DND-41 (cell line): ENCODE measurements at regions not wholly inside any gene's neighbourhood (a gene's known extent, or its start where the extent isn't known, plus 50 kb on each side); places are given as distances from the start of the nearest gene placed in this dataset.

Source experiments
- ATAC-seq: fragments of 200-7000 bp; cut with Tn5 transposase; 3 replicates; pipeline ENCODE4 v1.9.1; 2021; ENCODE audit warnings: low read depth; ENCODE audit not compliant: insufficient read depth
- DNase-seq: peaks from one replicate; pipeline ENCODE4 v3.0.0-alpha.2; 2020
- H2AFZ ChIP-seq: 2 replicates; pipeline ENCODE4 v1.6.0; 2012; ENCODE audit warnings: low read depth, low read length
- H3K27ac ChIP-seq: 2 replicates; pipeline ENCODE4 v1.5.1; 2012; ENCODE audit warnings: low read length, inconsistent platforms
- H3K27me3 ChIP-seq: fragments of 200-600 bp; sonication (generic); 2 replicates; pipeline ENCODE4 v1.6.0; 2012; ENCODE audit warnings: low read length, mild to moderate bottlenecking, inconsistent platforms; ENCODE audit not compliant: insufficient read depth, poor library complexity
- H3K36me3 ChIP-seq: 2 replicates; pipeline ENCODE4 v1.5.1; 2012; ENCODE audit warnings: low read length, inconsistent platforms; ENCODE audit not compliant: insufficient read depth
- H3K4me1 ChIP-seq: 2 replicates; pipeline ENCODE4 v1.5.1; 2012; ENCODE audit warnings: mild to moderate bottlenecking, low read length; ENCODE audit not compliant: insufficient read depth
- H3K4me2 ChIP-seq: 2 replicates; pipeline ENCODE4 v1.6.0; 2012; ENCODE audit warnings: mild to moderate bottlenecking, moderate library complexity, low read length, inconsistent platforms; ENCODE audit not compliant: insufficient read depth
- H3K4me3 ChIP-seq, 2 experiments: fragments of 200-600 bp in 1 of 2; shearing (Covaris generic) in 1 of 2; 2 replicates each; pipeline ENCODE4 v1.5.1; 2012 to 2016; ENCODE audit warnings: inconsistent platforms in 2 of 2, low read length in 2 of 2, mild to moderate bottlenecking in 2 of 2, low read depth in 1 of 2, moderate library complexity in 1 of 2
- H3K79me2 ChIP-seq: 2 replicates; pipeline ENCODE4 v1.6.0; 2012; ENCODE audit warnings: low read length, inconsistent platforms; ENCODE audit not compliant: insufficient read depth
- H3K9ac ChIP-seq: 2 replicates; pipeline ENCODE4 v1.6.0; 2012; ENCODE audit warnings: low read depth, mild to moderate bottlenecking, inconsistent platforms, low read length, moderate library complexity
- H3K9me3 ChIP-seq: 2 replicates; pipeline ENCODE4 v1.5.1; 2012; ENCODE audit warnings: low read length, moderate library complexity, mild to moderate bottlenecking, inconsistent platforms; ENCODE audit not compliant: insufficient read depth, severe bottlenecking
- H4K20me1 ChIP-seq: 2 replicates; pipeline ENCODE4 v1.6.0; 2012; ENCODE audit warnings: low read length; ENCODE audit not compliant: insufficient read depth
- CTCF ChIP-seq: IDR thresholded peaks from 2 replicates; pipeline ENCODE4 v1.5.1; 2012; ENCODE audit warnings: borderline replicate concordance, low read length, moderate library complexity, mild to moderate bottlenecking; ENCODE audit not compliant: poor library complexity, severe bottlenecking; ENCODE audit errors: extremely low read depth
- EZH2 ChIP-seq: IDR thresholded peaks from 3 replicates; pipeline ENCODE4 v1.6.1; 2012; ENCODE audit warnings: borderline replicate concordance, low read depth, mild to moderate bottlenecking, moderate library complexity, low read length, inconsistent platforms; ENCODE audit not compliant: severe bottlenecking

GRCh38 chr4:187493661-187494060 is 501.9 kb upstream of the ZFP42 start:
- no peaks in the 10 kb centered on the region for H3K36me3 ChIP-seq
- ATAC-seq, result no peak

GRCh38 chr4:187499956-187500355 is 495.6 kb upstream of the ZFP42 start:
- DNase-seq (no peak), ATAC-seq (no peak)
- H4K20me1 ChIP-seq, result no peaks in the 10 kb centered on the region
- H3K27me3 ChIP-seq, result no peaks in the 10 kb centered on the region
- no peaks in the 10 kb centered on the region for H3K4me1 ChIP-seq
- no peaks in the 10 kb centered on the region for H3K79me2 ChIP-seq
- TF ChIP-seq EZH2, result no peak
- TF ChIP-seq CTCF, result no peak
- no peaks in the 10 kb centered on the region for H3K9me3 ChIP-seq
- no peak overlapping the region for H3K4me2 ChIP-seq
- H3K9ac ChIP-seq, result no peak overlapping the region
- H3K27ac ChIP-seq, result no peak overlapping the region
- H2AFZ ChIP-seq, result no peak overlapping the region
- no peaks in the 10 kb centered on the region for H3K36me3 ChIP-seq
- no peak overlapping the region for H3K4me3 ChIP-seq

More at GRCh38 chr4:187493661-187494060, 501.9 kb upstream of the ZFP42 start:
- H3K79me2 ChIP-seq, result no peaks in the 10 kb centered on the region
- H3K4me3 ChIP-seq, result no peak overlapping the region
- no peak overlapping the region for H3K27ac ChIP-seq
- no peak for TF ChIP-seq EZH2
- TF ChIP-seq CTCF, result no peak
- no peak for DNase-seq
- H3K4me1 ChIP-seq, result no peaks in the 10 kb centered on the region
- no peak overlapping the region for H2AFZ ChIP-seq
- H3K4me2 ChIP-seq, result no peak overlapping the region
- no peaks in the 10 kb centered on the region for H4K20me1 ChIP-seq
- no peaks in the 10 kb centered on the region for H3K9me3 ChIP-seq
- H3K9ac ChIP-seq, result no peak overlapping the region
- H3K27me3 ChIP-seq, result no peaks in the 10 kb centered on the region

- Histone ChIP-seq H2AFZ (no peak overlapping the region), H4K20me1 (no peaks in the 10 kb centered on the region), H3K36me3 (no peaks in the 10 kb centered on the region), H3K9me3 (no peaks in the 10 kb centered on the region), H3K27ac (no peak overlapping the region), H3K4me1 (no peaks in the 10 kb centered on the region), H3K79me2 (no peaks in the 10 kb centered on the region), H3K9ac (no peak overlapping the region), H3K4me2 (no peak overlapping the region), H3K4me3 (no peak overlapping the region), H3K27me3 (no peaks in the 10 kb centered on the region)
- DNase-seq, result no peak
- TF ChIP-seq CTCF (no peak), EZH2 (no peak)
- no peak for ATAC-seq
Observed at GRCh38 chr4:187500796-187501195, 494.8 kb upstream of the ZFP42 start.

GRCh38 chr4:187501731-187502130 is 493.8 kb upstream of the ZFP42 start:
- H2AFZ ChIP-seq, result no peak overlapping the region
- H3K9me3 ChIP-seq, result no peaks in the 10 kb centered on the region
- H3K9ac ChIP-seq, result no peak overlapping the region
- no peaks in the 10 kb centered on the region for H4K20me1 ChIP-seq
- TF ChIP-seq EZH2 (no peak), CTCF (no peak)
- ATAC-seq (no peak), DNase-seq (no peak)
- no peaks in the 10 kb centered on the region for H3K79me2 ChIP-seq
- H3K27ac ChIP-seq, result no peak overlapping the region
- H3K4me2 ChIP-seq, result no peak overlapping the region
- no peaks in the 10 kb centered on the region for H3K27me3 ChIP-seq
- no peaks in the 10 kb centered on the region for H3K4me1 ChIP-seq
- H3K36me3 ChIP-seq, result no peaks in the 10 kb centered on the region
- H3K4me3 ChIP-seq, result no peak overlapping the region
